GM21528 (cell line): ENCODE measurements at regions not wholly inside any gene's neighbourhood (a gene's known extent, or its start where the extent isn't known, plus 50 kb on each side); places are given as distances from the start of the nearest gene placed in this dataset.

Experiments
- ATAC-seq: cut with Tn5 transposase; IDR thresholded peaks from one replicate; pipeline ENCODE4 v1.9.1; 2021; ENCODE audit warnings: mild to moderate bottlenecking, moderate library complexity; ENCODE audit not compliant: unreplicated experiment, low FRiP score

- no peak for ATAC-seq
Measured at GRCh38 chr5:90201923-90202322, 207.6 kb downstream of the CETN3 start.

- no peak for ATAC-seq
Measured at GRCh38 chr5:90193185-90193822, 216.3 kb downstream of the CETN3 start.

GRCh38 chr5:90191352-90192045, 218.1 kb downstream of the CETN3 start:
- ATAC-seq: no peak

GRCh38 chr5:90185897-90186468, 223.6 kb downstream of the CETN3 start:
- ATAC-seq: no peak

GRCh38 chr5:90184764-90185163, 224.8 kb downstream of the CETN3 start:
- ATAC-seq: no peak

- no peak for ATAC-seq
Measured at GRCh38 chr5:90182726-90183125, 226.8 kb downstream of the CETN3 start.

GRCh38 chr5:90174236-90174635, 235.3 kb downstream of the CETN3 start:
- ATAC-seq: no peak

GRCh38 chr5:90173299-90174030, 236.1 kb downstream of the CETN3 start:
- ATAC-seq: no peak

- ATAC-seq: no peak
Measured at GRCh38 chr5:90171466-90171865, 238.1 kb downstream of the CETN3 start.

- no peak for ATAC-seq
Measured at GRCh38 chr5:90170261-90170660, 239.3 kb downstream of the CETN3 start.

- no peak for ATAC-seq
Measured at GRCh38 chr5:90169078-90169477, 240.5 kb downstream of the CETN3 start.

GRCh38 chr5:90168399-90168798, 241.2 kb downstream of the CETN3 start:
- no peak for ATAC-seq

- no peak for ATAC-seq
Measured at GRCh38 chr5:90166816-90167215, 242.7 kb downstream of the CETN3 start.

GRCh38 chr5:90162324-90162723, 247.2 kb downstream of the CETN3 start:
- no peak for ATAC-seq

- ATAC-seq: no peak
Measured at GRCh38 chr5:90161414-90161813, 248.1 kb downstream of the CETN3 start.

- no peak for ATAC-seq
Measured at GRCh38 chr5:90158131-90158530, 251.4 kb downstream of the CETN3 start.

- ATAC-seq: no peak
Measured at GRCh38 chr5:90153031-90153430, 256.5 kb downstream of the CETN3 start.

- ATAC-seq: no peak
Measured at GRCh38 chr5:90144625-90145327, 264.8 kb downstream of the CETN3 start.

GRCh38 chr5:90142541-90142940, 267.0 kb downstream of the CETN3 start:
- ATAC-seq: no peak

- ATAC-seq: no peak
Measured at GRCh38 chr5:90141984-90142383, 267.6 kb downstream of the CETN3 start.
